Uterus (tissue), 2 donors: ENCODE measurements at regions not wholly inside any gene's neighbourhood (a gene's known extent, or its start where the extent isn't known, plus 50 kb on each side); places are given as distances from the start of the nearest gene placed in this dataset.

Source experiments
- POLR2A ChIP-seq, 2 donors: fragments of 450-650 bp; IDR thresholded peaks; one replicate each; pipeline ENCODE4 v1.6.1; 2016; ENCODE audit warnings: antibody characterized with exemption in 2 of 2, mild to moderate bottlenecking in 1 of 2, moderate library complexity in 1 of 2
- TF ChIP-seq, protein P1 (sequence below), 4 experiments: fragments of 200-600 bp in 2 of 4; fragments of 450-650 bp in 2 of 4; sonication (generic) in 2 of 4; IDR thresholded peaks; one replicate each; pipeline ENCODE4 v1.5.1; 2016 to 2019; ENCODE audit warnings: antibody characterized with exemption in 4 of 4, mild to moderate bottlenecking in 2 of 4, moderate library complexity in 1 of 4

DNA sequence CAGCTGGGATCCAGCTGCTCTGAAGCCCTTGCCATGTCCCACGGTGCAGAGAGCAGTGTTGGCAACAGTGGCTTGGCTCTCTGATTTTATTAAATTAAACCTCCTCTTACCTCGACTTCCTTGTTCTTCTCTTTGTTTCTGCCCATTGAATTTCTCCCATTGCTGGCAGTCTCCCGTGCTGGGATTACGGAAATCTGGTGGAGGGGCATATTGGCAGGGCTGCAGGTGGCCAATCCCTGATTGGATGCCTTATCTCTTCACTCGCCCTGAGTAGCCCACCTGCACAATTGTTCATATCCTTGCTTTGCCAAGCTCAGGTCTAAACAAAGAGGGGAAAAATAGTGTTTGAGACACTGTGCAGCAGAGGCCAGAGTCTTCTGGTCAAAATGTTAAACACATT is 493.9 kb downstream of the TMA16 start:
- TF ChIP-seq, protein P1, sequence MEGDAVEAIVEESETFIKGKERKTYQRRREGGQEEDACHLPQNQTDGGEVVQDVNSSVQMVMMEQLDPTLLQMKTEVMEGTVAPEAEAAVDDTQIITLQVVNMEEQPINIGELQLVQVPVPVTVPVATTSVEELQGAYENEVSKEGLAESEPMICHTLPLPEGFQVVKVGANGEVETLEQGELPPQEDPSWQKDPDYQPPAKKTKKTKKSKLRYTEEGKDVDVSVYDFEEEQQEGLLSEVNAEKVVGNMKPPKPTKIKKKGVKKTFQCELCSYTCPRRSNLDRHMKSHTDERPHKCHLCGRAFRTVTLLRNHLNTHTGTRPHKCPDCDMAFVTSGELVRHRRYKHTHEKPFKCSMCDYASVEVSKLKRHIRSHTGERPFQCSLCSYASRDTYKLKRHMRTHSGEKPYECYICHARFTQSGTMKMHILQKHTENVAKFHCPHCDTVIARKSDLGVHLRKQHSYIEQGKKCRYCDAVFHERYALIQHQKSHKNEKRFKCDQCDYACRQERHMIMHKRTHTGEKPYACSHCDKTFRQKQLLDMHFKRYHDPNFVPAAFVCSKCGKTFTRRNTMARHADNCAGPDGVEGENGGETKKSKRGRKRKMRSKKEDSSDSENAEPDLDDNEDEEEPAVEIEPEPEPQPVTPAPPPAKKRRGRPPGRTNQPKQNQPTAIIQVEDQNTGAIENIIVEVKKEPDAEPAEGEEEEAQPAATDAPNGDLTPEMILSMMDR (IDR thresholded peaks at IDR 0.05) = no peak
- no peak for TF ChIP-seq POLR2A (IDR thresholded peaks at IDR 0.05)
